Fibroblast of skin of right biceps (primary cell): ENCODE measurements at regions not wholly inside any gene's neighbourhood (a gene's known extent, or its start where the extent isn't known, plus 50 kb on each side); places are given as distances from the start of the nearest gene placed in this dataset.
A peak's percentile ranks its signal among the peaks of the same experiment; 100 is the strongest.

Experiments used
- DNase-seq: peaks from one replicate; pipeline ENCODE4 v3.0.0-alpha.2; 2013

DNA sequence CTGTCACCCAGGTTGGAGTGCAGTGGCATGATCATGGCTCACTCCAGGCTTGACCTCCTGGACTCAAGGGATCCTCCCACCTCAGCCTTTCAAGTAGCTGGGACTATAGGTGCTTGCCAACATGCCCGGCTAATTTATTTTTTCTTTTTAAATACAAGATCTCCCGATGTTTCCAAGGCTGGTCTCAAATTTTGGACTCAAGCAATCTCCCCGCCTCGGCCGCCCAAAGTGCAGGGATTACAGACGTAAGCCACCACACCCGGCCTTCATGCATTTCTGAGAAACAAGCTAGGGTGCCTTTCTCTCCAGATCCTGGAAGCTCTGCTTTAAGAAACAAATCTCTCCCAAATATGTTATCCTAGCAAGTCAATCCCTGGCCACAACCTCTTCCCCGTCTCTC is 234.1 kb downstream of the FBXO15 start:
- no peak for DNase-seq

GRCh38 chr18:73908323-73908722 is 239.3 kb downstream of the FBXO15 start:
- peak; percentile 29 for DNase-seq

DNA sequence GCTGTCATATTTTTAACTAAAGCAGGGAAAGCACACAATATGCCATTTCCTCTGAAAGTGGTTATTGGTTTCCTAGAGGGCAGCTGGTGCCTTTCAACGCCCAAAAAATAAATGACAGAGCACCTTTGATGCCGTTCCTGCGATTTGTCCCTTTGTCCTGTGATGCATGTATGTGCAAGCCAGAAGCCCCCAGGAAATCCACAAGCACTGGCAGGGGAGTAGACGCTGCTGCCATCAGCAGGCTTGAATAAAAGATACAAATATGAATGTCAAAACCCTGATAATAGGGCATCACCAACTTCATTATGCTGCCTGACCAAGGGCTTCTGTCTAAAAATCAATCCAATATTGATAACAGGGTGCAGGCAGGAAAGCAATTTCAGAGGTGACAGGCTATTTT is 246.1 kb downstream of the FBXO15 start:
- DNase-seq, result no peak

GRCh38 chr18:73901151-73901550 is 246.5 kb downstream of the FBXO15 start:
- DNase-seq, result no peak

- DNase-seq, result no peak
Measured at GRCh38 chr18:73900106-73900835, 247.4 kb downstream of the FBXO15 start.

DNA sequence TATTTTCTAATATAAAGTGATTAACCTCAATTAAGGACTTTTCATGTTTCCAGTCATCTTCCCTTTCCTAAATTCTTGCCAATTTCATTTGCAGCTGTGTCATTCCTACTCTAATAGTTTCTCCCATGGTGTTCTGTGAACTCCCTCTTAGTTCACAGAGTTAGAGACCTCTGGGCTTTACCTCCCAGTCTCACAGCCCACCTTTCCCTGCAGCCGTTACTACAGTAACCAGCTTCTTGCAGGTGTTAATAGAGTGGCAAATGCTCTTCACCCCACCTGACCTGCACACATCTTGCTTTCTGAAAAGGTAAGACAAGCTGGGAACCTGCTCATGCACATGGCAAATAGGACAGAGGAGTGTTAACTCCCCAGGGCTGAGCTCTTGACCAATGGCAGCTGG is 250.1 kb downstream of the FBXO15 start:
- no peak for DNase-seq

DNA sequence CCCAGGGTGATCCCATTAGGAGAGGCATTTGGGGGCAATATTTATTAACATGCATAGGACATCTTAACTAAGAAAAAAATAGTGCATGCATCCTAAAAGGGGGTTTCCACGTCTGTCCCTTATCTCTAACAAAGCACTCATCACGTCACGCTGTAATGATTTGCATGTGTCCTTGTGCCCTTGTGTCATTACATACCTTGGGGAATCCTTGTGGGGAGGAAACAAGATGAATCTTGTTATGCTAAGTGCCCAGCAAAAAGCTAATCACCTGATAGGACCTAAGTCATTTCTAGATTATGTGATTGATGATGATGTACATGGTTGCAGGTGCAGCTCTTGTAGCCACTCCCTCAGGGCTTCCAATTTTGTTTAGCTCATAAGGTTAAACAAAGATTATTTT is 250.9 kb downstream of the FBXO15 start:
- no peak for DNase-seq

DNA sequence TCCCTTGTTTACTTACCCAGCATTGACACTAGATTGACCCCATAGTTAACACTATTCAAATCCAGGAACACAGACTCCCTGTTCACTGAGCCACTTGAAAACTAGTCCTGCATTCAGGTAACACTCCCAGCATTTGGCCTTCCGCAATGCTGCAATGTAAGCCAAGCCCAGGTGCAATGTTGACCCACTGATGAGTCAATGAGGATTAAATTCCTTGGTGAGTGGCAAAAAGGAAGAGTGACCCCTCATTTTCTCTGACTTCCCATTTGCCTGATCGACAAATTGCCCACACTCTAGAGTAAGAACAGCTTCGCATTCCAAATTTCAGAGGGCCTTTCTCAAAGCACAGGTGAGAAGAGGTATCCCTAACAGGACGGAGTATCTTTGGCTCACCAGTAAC is 251.9 kb downstream of the FBXO15 start:
- no peak for DNase-seq

DNA sequence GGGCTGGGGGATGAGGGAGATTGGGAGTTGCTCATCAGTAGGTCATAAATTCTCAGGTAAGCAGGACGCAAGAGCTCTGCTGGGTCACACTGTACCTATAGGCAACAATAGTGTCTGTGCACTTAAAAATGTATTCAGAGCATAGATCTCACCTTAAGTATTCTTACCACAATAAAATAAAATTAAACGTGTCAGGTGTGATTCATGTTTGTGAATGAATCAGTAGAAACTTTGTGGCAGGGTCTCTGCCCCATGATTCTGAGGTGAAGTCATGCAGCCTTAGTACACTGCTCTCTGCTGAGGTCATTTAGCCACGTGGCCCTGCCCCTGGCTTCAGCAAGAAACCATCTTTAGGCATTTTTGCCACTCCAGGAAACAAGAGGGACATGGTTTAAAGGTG is 253.8 kb downstream of the FBXO15 start:
- no peak for DNase-seq

- DNase-seq, result no peak
Measured at GRCh38 chr18:73891572-73892421, 255.8 kb downstream of the FBXO15 start.

GRCh38 chr18:73888565-73888964 is 259.1 kb downstream of the FBXO15 start:
- no peak for DNase-seq

GRCh38 chr18:73887801-73888200 is 259.8 kb downstream of the FBXO15 start:
- DNase-seq, result no peak

DNA sequence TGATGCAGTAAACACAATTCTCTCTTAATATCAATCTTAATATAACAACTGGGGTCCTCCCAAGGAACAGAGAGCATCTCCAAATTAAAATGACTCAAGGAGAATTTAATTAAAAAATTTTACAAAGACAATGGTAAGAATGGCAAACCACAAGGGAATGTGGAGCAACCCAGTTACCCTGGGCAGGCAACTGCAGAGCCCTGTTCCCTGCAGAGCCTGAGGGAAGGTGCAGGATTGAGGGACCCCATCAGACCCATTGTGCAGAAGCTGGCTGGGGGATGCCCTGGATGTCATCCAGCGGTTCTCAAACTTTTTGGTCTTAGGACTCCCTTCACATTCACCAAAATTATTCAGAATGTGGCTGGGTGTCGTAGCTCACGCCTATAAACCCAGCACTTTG is 262.8 kb downstream of the FBXO15 start:
- no peak for DNase-seq

- peak; percentile 32 for DNase-seq
Measured at GRCh38 chr18:73881396-73881917, 266.2 kb downstream of the FBXO15 start.

DNA sequence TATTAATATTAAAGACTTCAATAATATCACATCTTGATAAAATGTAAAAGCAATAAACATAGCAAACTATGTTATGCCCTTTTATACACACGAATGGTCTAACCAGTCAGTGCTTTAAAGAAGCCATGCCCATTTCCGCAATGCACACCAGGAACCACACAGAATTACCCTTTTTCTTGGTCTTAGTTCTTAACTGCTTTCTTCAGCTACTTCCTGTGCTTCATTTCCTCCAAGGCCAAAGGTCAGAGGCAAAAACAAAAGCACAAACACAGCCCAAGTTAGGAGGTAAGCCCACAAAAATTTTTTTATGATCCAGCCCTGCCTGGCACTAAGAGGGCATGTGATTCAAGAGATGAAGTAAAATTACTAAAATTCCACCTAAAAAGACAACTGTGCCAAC is 267.2 kb downstream of the FBXO15 start:
- peak; percentile 10 for DNase-seq

DNA sequence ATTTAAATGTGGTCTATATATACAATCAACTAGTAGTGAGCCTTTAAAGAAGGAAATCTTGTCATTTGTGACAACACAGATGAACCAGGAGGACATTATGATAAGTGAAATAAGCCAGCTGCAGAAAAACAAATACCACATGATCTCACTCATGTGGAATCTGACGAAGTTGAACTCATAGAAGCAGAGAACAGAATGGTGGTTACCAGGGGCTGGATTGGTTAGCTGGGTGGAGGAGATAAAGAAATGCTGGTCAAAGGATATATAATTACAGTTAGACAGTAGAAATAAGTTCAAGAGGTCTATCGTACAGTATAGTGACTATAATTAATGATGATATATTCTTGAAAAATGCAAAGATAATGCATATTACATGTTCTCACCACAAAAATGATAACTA is 267.9 kb downstream of the FBXO15 start:
- DNase-seq, result peak; percentile 74

GRCh38 chr18:73879328-73879727 is 268.3 kb downstream of the FBXO15 start:
- DNase-seq, result peak; percentile 24

GRCh38 chr18:73869182-73869581 is 278.5 kb downstream of the FBXO15 start:
- no peak for DNase-seq

DNA sequence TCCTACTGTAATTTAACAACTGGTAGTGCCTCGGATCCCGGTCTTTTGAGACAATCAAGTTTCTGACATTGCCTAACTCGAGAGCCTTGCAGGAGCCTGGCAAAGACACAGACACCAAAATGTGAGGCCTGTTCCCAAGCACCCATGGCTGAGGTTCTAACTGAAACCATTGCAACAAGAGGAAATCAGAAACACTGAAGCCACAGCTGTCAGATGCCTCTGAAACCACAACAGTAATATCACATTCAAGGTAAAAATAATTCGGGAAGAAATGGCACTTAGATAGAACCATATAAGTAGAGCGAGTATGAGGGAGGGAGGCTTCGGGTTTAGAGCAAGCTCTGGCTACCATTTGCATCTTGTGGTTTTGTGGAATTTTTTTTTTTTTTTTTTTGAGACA is 285.9 kb downstream of the FBXO15 start:
- DNase-seq, result no peak

- DNase-seq, result no peak
Measured at GRCh38 chr18:73859837-73860397, 287.7 kb downstream of the FBXO15 start.

- no peak for DNase-seq
Measured at GRCh38 chr18:73852789-73853549, 294.7 kb downstream of the FBXO15 start.

GRCh38 chr18:73850782-73851181 is 296.9 kb downstream of the FBXO15 start:
- no peak for DNase-seq

GRCh38 chr18:73848656-73849055 is 299.0 kb downstream of the FBXO15 start:
- DNase-seq, result peak; percentile 87
